GM18858 (cell line): ENCODE measurements at regions not wholly inside any gene's neighbourhood (a gene's known extent, or its start where the extent isn't known, plus 50 kb on each side); places are given as distances from the start of the nearest gene placed in this dataset.

Source experiments
- ATAC-seq: cut with Tn5 transposase; IDR thresholded peaks from one replicate; pipeline ENCODE4 v1.9.1; 2021; ENCODE audit not compliant: unreplicated experiment

DNA sequence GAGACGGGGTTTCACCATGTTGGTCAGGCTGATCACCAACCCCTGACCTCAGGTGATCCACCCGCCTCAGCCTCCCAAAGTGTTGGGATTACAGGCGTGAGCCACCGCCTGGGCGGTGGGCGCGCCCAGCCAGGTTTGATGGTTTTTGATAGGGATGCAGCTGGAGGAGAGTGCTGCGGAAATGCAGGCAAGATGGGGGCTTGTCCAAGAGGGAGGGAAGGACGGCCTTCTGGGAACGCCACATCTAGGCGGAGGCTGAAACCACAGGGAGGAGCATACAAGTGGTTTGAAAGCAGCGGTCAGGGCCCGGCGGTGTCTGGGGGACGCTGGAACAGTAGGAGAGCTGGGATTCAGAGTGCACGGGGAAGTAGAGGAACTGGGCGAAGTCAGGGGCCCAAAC lies 134.6 kb downstream of the VRK1 start:
- ATAC-seq, result no peak

DNA sequence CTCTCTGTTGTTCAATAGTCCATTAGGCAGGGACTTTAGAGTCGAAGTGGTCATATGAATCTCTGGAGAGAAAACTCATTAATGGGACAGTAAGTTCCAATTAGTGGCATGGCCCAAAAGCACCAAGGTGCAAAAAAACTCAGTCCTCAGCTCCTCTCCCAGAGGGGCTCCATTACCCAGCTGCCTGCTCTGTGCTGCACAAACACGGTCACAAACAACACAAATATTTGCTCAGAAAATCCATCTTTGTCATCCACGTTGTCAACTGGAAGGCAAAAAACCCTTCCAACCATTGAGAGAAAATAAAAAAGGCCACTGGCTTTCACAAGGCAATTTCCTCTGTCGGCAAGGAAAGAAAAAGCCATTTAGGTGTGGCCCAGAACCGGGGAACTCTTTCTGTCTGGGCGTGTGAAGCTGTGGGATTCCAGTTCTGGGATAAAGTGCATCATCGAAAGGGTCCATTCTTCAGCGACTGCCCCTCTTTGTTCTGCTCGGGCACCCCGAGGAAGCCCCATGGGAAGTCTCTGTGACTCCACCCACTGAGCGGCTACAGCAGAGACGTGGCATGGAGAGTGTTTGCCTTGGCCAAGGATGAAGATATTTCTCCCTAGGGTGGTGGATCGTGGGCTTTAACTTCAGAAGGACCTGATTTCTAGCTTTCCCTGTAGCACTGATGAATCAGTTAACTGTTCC lies 137.6 kb downstream of the VRK1 start:
- ATAC-seq, result no peak

DNA sequence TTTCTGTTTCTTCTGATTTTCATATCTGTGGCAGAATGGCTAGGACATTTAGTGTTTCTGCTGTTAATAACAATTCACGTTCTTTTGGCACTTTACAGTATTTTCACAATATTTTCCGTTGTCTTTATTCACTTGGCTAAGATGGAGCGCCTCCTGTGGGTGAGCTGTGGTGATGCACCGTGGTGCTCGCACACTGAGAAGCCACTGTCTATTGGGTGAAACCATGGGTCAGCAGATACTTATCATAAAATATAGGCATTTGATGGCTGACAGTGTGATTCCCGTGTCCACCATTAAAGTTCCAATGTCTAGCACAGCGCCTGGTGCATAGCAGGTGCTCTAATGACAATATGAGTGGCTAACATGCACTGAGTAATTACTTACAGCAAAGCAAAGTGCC lies 141.8 kb downstream of the VRK1 start:
- no peak for ATAC-seq

DNA sequence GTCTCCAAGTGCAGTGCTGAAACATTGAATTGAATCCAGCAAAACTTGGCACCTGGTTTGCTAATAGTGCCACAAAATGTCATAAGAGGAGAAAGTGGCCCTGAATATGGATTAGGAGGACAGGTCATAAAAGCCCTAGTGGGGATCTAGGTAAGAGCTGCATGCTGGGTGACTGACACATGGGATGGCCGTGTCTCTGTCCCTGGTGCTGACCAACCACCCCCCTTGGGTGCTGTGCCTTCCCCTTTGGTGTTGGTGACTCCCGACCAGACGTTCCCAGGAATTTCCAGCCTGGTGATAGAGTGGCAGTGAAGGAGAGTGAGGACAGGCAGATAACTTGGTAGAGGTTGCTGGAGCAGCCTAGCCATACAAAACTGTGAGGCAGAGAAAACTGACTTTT lies 142.8 kb downstream of the VRK1 start:
- no peak for ATAC-seq

DNA sequence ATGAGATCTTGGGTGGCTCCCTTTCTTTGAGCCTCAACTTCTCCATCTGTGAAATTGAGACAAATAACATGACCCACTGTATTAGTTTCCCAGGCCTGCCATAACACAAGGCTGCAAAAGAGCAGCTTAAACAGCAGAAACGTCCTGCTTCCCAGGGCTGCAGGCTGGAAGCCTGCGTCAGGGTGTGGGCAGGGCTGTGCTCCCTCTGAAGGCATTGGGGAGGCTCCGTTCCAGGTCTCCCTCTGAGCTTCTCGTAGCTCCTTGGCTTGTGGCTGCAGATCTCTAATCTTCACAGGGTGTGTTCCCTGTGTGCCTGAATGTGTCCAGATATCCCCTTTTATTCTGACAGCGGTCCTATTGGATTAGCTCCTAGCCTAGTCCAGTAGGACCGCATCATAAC lies 147.1 kb downstream of the VRK1 start:
- no peak for ATAC-seq

DNA sequence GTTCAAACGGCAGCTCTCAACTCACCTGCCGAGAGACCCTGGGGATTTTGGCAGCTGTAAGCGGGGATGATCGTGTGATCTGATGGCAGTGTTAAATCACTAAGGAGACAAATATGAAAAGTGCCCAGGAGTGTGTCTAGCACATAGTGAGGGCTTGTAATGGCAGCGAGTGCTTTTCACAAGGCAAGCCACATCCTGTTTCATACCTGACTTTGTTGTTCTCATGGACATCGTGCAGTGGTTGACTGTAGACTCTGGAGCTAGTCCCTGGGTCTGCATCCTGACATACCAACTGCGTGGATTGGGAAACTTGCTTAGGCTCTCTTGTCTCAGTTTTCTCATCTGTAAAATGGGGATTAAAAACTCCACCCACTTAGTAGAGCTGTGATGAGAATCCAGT lies 148.5 kb downstream of the VRK1 start:
- no peak for ATAC-seq

DNA sequence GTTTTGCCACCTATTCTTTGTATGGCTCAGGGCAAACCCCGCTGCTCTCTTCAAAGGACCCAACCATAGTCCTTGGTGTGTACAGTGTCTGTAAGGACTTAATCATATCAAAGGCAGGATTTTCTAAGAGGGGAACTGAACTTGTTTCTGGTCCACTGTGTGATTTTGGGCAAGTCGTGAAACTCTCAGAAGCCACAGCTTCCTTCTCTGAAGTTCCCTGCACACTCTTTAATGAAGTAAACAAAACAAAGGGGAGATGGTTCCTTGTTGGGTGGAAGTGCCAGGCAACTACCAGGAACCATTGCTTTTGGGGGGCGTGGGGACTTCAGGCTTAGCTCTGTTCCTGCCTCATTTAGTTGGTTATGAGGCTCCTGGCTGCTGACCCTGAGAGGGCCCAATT lies 152.4 kb downstream of the VRK1 start:
- ATAC-seq, result no peak

DNA sequence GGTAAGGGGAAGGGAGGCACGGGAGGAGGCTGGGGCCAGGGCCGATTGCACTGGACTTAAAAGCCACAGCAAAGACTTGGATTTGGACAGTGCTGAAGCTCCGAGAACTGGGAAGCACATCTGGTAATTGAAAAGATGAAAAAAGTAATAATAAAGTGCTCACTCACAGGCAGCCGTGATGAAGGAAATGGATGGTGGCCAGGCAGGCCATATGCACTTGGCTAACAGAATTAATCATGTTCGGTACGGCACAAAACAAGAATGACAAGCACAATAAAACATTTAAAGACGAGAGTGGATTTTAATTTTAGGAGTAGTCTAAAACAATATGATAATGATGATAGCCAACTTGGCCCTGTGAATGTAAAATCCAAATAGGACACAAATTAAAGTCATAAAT lies 154.3 kb downstream of the VRK1 start:
- no peak for ATAC-seq

DNA sequence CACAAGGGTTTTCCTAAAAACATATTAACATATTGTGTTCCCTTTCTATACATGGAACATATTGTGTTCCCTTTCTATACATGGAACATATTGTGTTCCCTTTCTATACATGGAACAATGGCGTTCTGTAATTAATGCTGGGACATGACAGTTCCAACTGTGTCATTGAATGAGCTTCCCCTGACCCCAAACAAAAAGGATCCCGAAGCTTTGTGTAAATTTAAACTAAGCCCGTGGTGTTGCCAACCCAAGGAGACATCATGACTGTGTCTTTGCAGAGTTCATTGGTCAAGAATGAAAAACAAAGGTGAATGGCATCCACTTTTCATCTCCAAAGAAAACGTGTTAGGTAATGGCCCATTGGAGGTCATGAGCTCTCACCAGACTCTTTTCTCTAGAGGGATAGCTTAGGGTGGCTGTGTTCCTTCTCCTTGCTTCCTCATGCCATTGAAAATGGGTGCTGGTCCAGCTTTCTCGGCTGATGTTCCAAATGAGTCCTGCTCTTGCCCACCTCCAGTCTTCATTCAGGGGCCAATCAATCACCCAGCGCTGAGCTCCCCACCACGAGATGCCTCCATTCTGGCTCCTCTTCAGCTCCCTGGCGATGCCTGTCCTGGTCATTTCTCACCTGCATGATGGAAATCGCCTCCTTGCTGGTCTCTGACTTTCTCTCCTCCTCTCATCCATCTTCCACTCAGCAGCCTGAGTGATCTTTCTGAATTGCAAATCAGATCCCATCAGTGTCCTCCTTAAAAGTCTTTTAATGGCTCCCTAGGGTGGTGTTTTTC lies 156.1 kb downstream of the VRK1 start:
- ATAC-seq, result no peak

DNA sequence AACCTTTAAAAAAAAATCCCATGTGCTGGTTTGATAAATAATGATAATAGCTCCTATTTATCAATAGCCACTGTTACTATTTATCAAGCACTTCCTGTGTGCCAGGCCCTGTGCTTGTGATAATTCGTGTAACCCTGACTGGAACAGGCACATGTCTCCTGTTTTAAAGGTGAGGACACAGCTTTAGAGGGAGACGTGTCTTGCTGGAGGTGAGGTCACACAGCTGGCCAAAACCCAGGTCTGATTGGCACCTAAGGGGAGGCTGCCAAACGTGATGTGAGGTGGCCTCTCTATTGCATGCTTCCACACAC lies 156.6 kb downstream of the VRK1 start:
- ATAC-seq, result no peak

DNA sequence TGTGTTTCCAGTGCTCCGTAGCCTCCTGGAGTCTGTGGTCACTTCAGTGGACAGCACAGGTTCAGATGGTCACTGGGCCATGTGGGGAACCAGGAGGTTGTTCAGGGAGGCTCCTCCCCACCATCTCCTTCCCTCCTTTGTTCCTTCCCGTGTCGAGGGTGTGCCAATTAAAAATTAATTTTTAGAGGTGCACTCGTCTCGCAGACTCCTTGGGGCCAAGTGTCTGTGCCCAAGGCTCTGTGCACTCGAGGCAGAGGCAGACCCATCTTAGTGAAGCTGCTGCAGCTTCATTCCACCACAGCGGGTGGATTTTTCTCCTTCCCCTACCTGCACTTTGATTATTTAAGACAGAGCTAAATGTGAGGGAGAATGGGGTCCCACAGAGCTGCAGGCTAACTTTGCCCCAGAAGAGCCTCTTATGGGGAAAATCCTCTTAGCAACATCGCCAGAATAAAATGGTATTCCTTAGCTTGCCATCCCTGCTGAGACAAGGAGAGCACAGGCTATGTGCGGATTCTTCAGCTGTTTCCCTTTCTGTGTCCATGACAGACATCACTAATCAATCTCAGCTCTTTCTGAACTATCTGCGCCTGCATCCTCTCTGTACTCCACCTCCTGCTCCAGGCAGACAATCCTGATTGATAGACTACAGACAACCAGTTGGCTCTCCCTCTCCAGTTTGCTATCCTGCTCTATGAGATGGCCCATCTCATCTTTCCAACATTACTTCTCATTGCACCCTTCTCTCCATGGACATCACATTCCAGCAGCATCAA lies 159.5 kb downstream of the VRK1 start:
- ATAC-seq, result no peak

DNA sequence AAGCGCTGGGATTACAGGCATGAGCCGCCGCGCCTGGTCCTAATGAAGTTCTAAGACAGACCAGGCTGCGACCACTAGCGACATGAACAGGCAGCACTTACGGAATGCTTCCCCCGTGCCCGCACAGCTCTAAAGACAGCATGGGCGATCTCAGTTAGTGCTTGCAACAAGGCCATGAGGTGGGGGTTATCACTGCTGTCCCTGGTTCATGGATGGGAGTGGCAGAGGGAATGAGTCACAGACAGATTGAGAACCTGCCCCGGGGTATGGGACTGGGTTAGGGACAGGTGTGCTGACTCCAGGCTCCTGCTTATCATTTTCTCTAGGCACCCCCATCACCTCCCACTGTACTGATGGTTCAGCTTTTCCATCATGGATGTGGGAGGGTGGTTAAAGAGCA lies 160.9 kb downstream of the VRK1 start:
- ATAC-seq, result no peak

DNA sequence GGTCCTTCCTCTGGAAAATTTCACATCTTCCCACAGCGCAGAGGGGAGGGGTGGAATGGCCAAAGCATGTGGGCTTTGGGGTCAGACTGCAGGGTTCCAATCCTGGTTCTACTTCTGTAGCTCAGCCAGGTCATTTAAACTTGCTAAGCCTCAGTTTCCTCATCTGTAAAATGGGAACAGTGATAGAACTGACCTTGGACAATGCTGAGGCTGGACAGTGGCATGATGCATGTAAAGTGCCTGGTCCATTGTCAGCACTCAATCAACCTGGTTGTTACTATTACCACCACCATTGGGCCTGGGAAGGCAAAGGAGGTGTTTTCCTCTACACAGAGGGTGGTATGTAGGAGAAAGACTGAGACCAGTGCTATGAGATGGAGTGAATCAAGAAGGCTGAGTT lies 162.8 kb downstream of the VRK1 start:
- no peak for ATAC-seq

DNA sequence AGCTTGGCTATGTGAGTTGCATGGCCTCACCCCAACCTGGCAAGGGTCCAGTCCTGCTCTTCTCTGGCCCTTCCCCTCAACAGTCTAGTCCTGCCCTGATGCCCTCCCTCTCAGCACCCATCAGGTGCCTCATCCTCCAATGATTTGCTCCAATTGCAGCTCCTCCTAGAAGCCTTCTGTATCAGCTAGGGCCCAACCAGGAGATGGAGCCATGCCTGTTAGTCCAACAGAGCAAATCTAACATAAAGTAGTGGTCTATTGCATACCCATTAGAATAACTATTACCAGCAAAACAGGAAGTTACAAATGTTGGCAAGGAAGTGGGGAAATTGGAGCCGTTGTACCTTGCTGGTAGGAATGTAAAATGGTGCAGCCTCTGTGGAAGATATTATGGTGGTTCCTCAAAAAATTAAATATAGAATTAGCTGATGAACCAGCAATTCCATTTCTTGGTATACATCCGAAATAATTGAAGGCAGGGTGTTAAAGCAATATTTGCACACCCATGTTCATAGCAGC lies 163.5 kb downstream of the VRK1 start:
- no peak for ATAC-seq

DNA sequence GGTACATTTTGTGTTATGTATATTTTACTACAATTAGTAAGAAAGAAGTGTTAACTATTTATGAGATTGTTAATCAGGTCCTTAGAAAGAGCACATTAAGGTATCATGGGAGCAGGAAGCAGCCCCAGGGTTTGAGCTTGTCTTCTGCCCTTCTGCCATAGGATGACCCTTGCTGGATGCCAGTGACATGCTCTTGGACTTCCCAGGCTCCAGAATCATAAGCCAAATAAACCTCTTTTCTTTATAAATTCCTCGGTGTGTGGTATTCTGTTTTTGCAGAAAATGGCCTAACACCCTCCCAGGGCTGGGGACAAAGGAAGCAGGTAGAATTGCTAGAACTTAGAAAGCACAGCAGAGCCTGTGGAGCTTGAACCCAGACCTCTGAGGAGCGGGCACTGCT lies 164.7 kb downstream of the VRK1 start:
- ATAC-seq, result no peak

DNA sequence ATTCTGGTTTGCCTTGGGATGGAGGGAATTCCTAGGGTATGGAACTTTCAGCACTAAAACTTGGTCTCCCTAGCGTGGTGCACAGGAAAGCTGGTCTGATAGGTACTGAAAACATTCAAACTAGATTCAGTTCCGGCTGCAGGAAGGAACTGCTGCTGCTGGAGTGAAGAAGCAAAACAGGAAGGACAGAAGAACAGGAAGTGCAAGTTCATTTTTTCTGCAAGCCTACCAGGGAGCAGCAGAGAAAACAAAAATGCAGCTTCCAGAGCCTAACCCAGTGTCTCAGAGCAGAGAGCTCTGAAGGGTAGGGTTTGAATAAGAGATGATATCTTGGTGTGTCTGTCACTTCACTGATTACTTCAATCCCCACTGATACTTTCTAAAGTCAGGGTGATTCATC lies 165.2 kb downstream of the VRK1 start:
- ATAC-seq, result no peak

DNA sequence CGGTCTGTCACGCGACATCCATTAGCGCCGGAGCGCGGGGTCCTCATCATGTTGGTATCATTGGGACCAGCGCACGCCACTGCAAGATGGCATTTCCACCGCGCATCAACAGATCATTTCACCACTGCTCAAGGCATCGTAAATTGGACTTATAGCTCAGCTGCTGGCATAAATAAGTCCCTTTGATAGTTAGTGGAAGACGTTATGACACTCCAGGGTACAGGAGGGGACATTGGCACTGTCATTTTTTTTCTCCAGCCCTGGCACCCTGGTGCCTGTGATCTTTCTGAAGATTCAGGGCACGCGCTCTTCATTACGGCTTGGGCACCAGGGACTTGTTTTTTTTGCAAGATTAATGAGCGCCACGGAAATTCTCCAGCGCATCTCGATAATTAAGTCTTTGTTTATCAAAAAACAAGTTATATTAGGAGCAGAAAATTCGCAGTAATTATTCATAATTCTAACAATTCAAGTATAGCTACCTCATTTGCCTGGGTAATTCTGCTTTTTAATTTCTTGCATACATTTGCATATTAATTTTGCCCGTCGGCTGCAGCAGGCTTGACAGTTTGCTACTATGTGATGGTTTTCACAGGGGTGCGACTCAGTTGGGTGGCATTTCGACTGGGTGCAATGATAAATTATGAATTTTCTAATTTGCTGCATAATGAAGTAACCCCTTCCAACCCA lies 167.7 kb downstream of the VRK1 start:
- ATAC-seq, result no peak

DNA sequence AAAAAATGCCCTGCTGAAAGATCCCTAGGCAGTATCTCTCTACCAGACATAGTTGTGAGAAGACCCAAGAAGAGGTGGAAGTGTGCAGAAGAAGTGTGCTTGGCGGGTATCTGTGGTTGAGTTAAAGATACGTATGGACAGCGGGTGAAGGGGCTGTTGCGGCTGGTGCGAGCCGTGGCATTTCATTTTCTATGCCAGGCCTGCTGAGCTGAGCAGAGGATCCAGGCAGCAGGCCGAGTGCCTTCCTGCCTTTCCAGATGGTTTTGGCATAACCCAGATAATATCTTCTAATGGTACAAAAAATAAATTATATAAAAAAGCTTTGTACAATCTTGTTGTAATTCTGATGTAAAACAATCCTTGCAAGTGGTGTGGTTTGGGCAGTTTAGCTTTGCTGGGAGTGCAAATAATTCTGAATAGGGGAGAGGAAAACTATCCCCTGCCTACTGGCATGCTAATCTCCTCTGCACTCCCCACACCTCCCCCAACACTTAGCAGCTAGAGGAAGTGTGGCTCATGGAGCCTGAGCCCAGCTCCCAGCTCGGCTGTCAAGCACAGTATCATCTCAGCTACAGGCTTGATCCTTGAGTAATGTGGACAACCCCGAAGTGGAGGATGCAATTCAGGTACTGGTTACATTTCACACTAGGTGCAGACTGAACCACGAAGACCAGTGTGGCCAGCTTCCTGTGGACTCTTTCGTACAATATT lies 168.9 kb downstream of the VRK1 start:
- ATAC-seq, result no peak

DNA sequence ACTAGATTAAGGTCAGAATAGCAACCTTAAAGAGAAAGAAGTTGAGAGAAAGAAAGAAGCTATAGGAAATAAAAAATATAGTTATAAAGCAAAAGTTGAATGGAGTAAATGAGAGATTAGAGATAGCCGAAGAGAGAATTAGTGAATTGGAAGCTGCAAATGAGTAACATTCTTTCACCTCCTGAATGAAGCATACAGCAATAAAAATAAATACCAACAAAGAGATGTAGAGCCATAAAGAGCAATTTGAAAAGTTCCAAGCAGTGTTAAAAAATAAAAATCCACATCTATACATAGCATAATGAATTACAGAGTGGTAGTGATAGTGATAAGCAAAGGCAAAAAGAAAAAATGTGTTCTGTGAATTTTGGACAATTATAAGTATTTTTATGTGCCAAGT lies 177.9 kb downstream of the VRK1 start:
- no peak for ATAC-seq

DNA sequence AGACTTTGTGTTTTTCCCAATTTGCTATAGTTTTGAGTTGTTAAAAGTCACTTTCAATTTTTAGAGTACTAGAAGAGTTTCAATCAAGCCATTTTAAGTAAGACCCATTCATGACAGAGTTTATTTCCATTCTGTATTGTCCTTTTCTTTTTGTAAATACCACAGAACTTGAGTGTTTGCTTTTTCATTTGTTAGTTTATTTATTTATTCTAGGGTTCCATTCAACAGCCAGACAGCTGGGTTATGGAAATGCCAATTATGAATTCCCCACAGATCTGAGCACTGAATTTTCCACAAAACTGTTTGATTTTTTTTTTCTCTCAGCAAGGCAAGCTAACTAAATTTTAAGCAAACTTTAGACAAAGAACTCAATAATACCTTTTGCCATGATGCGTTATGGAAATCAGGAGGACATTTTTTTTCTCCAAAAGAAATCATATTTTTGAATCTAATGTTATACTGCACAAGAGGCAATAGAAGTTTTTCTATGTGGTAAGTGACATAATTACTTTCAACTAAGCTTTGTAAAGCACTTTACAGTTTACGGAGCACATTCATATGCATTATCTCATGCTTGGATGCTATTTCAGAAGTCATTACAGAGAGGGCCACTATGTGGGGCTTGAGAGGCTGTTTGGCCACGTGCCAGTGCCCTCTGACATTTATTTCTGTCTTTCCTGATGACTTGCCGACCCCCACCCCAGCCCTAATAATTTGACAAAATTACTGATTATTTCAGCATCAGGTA lies 181.5 kb downstream of the VRK1 start:
- ATAC-seq, result no peak
